Stimulated activated naive CD8-positive, alpha-beta T cell treated with anti-CD3 and anti-CD28 coated beads, Interleukin-15, Interleukin-2, amounts not matched to agents 100 ng/mL and 50 ng/mL, for 24 hours (primary cell): ENCODE measurements at regions not wholly inside any gene's neighbourhood (a gene's known extent, or its start where the extent isn't known, plus 50 kb on each side); places are given as distances from the start of the nearest gene placed in this dataset.

Source experiments
- H3K27ac Mint-ChIP-seq: one replicate; pipeline ENCODE4 v1.8.0; 2021; ENCODE audit warnings: mild to moderate bottlenecking, mixed read lengths
- H3K27me3 Mint-ChIP-seq: one replicate; pipeline ENCODE4 v1.8.0; 2021; ENCODE audit warnings: mixed read lengths
- H3K36me3 Mint-ChIP-seq: one replicate; pipeline ENCODE4 v1.8.0; 2021; ENCODE audit warnings: low read depth, mixed read lengths
- H3K4me1 Mint-ChIP-seq: one replicate; pipeline ENCODE4 v1.8.0; 2021; ENCODE audit warnings: low read depth, mixed read lengths
- H3K4me3 Mint-ChIP-seq: one replicate; pipeline ENCODE4 v1.8.0; 2021; ENCODE audit warnings: mild to moderate bottlenecking, mixed read lengths
- H3K9me3 Mint-ChIP-seq: one replicate; pipeline ENCODE4 v1.8.0; 2021; ENCODE audit warnings: mixed read lengths

- Mint-ChIP-seq H3K9me3 (no peaks in the 10 kb centered on the region), H3K36me3 (no peaks in the 10 kb centered on the region), H3K4me1 (no peaks in the 10 kb centered on the region), H3K27me3 (no peaks in the 10 kb centered on the region), H3K4me3 (no peak overlapping the region), H3K27ac (no peak overlapping the region)
Measured at GRCh38 chr5:110335361-110336066, 391.0 kb downstream of the TMEM232 start.

GRCh38 chr5:110338341-110339083 lies 388.0 kb downstream of the TMEM232 start:
- Mint-ChIP-seq H3K4me3 (no peak overlapping the region), H3K4me1 (no peaks in the 10 kb centered on the region), H3K36me3 (no peaks in the 10 kb centered on the region), H3K27ac (no peak overlapping the region), H3K9me3 (no peaks in the 10 kb centered on the region), H3K27me3 (no peaks in the 10 kb centered on the region)

- Mint-ChIP-seq H3K4me1 (no peaks in the 10 kb centered on the region), H3K27ac (no peak overlapping the region), H3K27me3 (no peaks in the 10 kb centered on the region), H3K4me3 (no peak overlapping the region), H3K9me3 (no peaks in the 10 kb centered on the region), H3K36me3 (no peaks in the 10 kb centered on the region)
Measured at GRCh38 chr5:110339399-110339798, 387.1 kb downstream of the TMEM232 start.

- Mint-ChIP-seq H3K27me3 (no peaks in the 10 kb centered on the region), H3K36me3 (no peaks in the 10 kb centered on the region), H3K4me3 (no peak overlapping the region), H3K27ac (no peak overlapping the region), H3K4me1 (no peaks in the 10 kb centered on the region), H3K9me3 (no peaks in the 10 kb centered on the region)
Measured at GRCh38 chr5:110341836-110342235, 384.6 kb downstream of the TMEM232 start.

- no peaks in the 10 kb centered on the region for H3K9me3 Mint-ChIP-seq
- H3K36me3 Mint-ChIP-seq: no peaks in the 10 kb centered on the region
- no peak overlapping the region for H3K27ac Mint-ChIP-seq
- H3K4me1 Mint-ChIP-seq: no peaks in the 10 kb centered on the region
- H3K27me3 Mint-ChIP-seq: no peaks in the 10 kb centered on the region
- no peak overlapping the region for H3K4me3 Mint-ChIP-seq
Measured at GRCh38 chr5:110342683-110343082, 383.8 kb downstream of the TMEM232 start.

GRCh38 chr5:110343616-110344015 lies 382.9 kb downstream of the TMEM232 start:
- Mint-ChIP-seq H3K9me3 (no peaks in the 10 kb centered on the region), H3K27ac (no peak overlapping the region), H3K27me3 (no peaks in the 10 kb centered on the region), H3K4me1 (no peaks in the 10 kb centered on the region), H3K4me3 (no peak overlapping the region), H3K36me3 (no peaks in the 10 kb centered on the region)

- no peaks in the 10 kb centered on the region for H3K27me3 Mint-ChIP-seq
- H3K4me3 Mint-ChIP-seq: no peak overlapping the region
- H3K9me3 Mint-ChIP-seq: no peaks in the 10 kb centered on the region
- H3K4me1 Mint-ChIP-seq: no peaks in the 10 kb centered on the region
- H3K36me3 Mint-ChIP-seq: no peaks in the 10 kb centered on the region
- no peak overlapping the region for H3K27ac Mint-ChIP-seq
Measured at GRCh38 chr5:110345623-110346022, 380.8 kb downstream of the TMEM232 start.

- Mint-ChIP-seq H3K9me3 (no peaks in the 10 kb centered on the region), H3K4me3 (no peak overlapping the region), H3K27me3 (no peaks in the 10 kb centered on the region), H3K27ac (no peak overlapping the region), H3K4me1 (no peaks in the 10 kb centered on the region), H3K36me3 (no peaks in the 10 kb centered on the region)
Measured at GRCh38 chr5:110346893-110347358, 379.5 kb downstream of the TMEM232 start.

- Mint-ChIP-seq H3K4me1 (no peaks in the 10 kb centered on the region), H3K27ac (no peak overlapping the region), H3K9me3 (no peaks in the 10 kb centered on the region), H3K4me3 (no peak overlapping the region), H3K27me3 (no peaks in the 10 kb centered on the region), H3K36me3 (no peaks in the 10 kb centered on the region)
Measured at GRCh38 chr5:110347781-110348180, 378.7 kb downstream of the TMEM232 start.

GRCh38 chr5:110351430-110351829 lies 375.0 kb downstream of the TMEM232 start:
- Mint-ChIP-seq H3K9me3 (no peaks in the 10 kb centered on the region), H3K4me3 (no peak overlapping the region), H3K27ac (no peak overlapping the region), H3K36me3 (no peaks in the 10 kb centered on the region), H3K4me1 (no peaks in the 10 kb centered on the region), H3K27me3 (no peaks in the 10 kb centered on the region)

GRCh38 chr5:110354311-110354710 lies 372.2 kb downstream of the TMEM232 start:
- no peaks in the 10 kb centered on the region for H3K27me3 Mint-ChIP-seq
- H3K27ac Mint-ChIP-seq: no peak overlapping the region
- no peaks in the 10 kb centered on the region for H3K36me3 Mint-ChIP-seq
- no peaks in the 10 kb centered on the region for H3K4me1 Mint-ChIP-seq
- H3K9me3 Mint-ChIP-seq: no peaks in the 10 kb centered on the region
- no peak overlapping the region for H3K4me3 Mint-ChIP-seq

- H3K4me3 Mint-ChIP-seq: no peak overlapping the region
- no peak overlapping the region for H3K27ac Mint-ChIP-seq
Measured at GRCh38 chr5:110354915-110355644, 371.4 kb downstream of the TMEM232 start.

GRCh38 chr5:110356677-110357076 lies 369.8 kb downstream of the TMEM232 start:
- Mint-ChIP-seq H3K27me3 (no peaks in the 10 kb centered on the region), H3K4me1 (no peaks in the 10 kb centered on the region), H3K4me3 (no peak overlapping the region), H3K36me3 (no peaks in the 10 kb centered on the region), H3K27ac (no peak overlapping the region), H3K9me3 (no peaks in the 10 kb centered on the region)

More at GRCh38 chr5:110354915-110355644, 371.4 kb downstream of the TMEM232 start:
- Mint-ChIP-seq H3K36me3 (no peaks in the 10 kb centered on the region), H3K27me3 (no peaks in the 10 kb centered on the region), H3K9me3 (no peaks in the 10 kb centered on the region), H3K4me1 (no peaks in the 10 kb centered on the region)

- Mint-ChIP-seq H3K4me1 (no peaks in the 10 kb centered on the region), H3K9me3 (no peaks in the 10 kb centered on the region), H3K4me3 (no peak overlapping the region), H3K36me3 (no peaks in the 10 kb centered on the region), H3K27me3 (no peaks in the 10 kb centered on the region), H3K27ac (no peak overlapping the region)
Measured at GRCh38 chr5:110359221-110359620, 367.2 kb downstream of the TMEM232 start.

GRCh38 chr5:110361471-110361870 lies 365.0 kb downstream of the TMEM232 start:
- Mint-ChIP-seq H3K4me1 (no peaks in the 10 kb centered on the region), H3K27ac (no peak overlapping the region), H3K36me3 (no peaks in the 10 kb centered on the region), H3K9me3 (no peaks in the 10 kb centered on the region), H3K27me3 (no peaks in the 10 kb centered on the region), H3K4me3 (no peak overlapping the region)
